ENCODE measurements at regions not wholly inside any gene's neighbourhood (a gene's known extent, or its start where the extent isn't known, plus 50 kb on each side); places are given as distances from the start of the nearest gene placed in this dataset.

DNA sequence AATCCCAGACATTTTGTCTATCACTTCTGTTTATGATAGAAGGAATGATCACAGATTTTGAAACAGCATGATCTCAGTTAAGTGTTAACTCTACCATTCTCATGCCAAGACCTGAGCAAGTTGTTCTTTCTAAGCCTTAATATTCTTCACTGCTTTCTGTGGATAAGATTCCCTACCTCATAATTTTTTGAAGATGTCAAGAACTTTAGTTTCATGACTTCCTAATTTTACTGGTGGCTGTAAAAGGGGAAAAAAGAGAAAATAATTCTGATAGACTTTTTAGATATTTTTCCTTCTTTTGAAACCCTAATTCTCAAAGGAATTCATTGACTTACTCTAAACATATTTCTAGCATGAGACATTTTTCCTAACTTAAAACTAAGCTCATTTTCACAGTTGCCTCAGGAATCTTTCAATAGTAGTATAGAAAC, 520.0 kb upstream of the LUZP2 start:
- no peak for DNase-seq (ENCODE audit: extremely low read depth, low read depth)
- TF ChIP-seq, protein P1, sequence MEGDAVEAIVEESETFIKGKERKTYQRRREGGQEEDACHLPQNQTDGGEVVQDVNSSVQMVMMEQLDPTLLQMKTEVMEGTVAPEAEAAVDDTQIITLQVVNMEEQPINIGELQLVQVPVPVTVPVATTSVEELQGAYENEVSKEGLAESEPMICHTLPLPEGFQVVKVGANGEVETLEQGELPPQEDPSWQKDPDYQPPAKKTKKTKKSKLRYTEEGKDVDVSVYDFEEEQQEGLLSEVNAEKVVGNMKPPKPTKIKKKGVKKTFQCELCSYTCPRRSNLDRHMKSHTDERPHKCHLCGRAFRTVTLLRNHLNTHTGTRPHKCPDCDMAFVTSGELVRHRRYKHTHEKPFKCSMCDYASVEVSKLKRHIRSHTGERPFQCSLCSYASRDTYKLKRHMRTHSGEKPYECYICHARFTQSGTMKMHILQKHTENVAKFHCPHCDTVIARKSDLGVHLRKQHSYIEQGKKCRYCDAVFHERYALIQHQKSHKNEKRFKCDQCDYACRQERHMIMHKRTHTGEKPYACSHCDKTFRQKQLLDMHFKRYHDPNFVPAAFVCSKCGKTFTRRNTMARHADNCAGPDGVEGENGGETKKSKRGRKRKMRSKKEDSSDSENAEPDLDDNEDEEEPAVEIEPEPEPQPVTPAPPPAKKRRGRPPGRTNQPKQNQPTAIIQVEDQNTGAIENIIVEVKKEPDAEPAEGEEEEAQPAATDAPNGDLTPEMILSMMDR (IDR thresholded peaks at IDR 0.05; ENCODE audit: low read depth, low read length, missing control alignments) = no peak
- H3K4me3 ChIP-seq (replicated peaks; ENCODE audit: low read depth, low read length) = no peak overlapping the region

GRCh38 chr11:23988381-23989006, 508.4 kb upstream of the LUZP2 start:
- DNase-seq (ENCODE audit: extremely low read depth, low read depth) = no peak
- H3K4me3 ChIP-seq (replicated peaks; ENCODE audit: low read depth, low read length) = no peak overlapping the region
- TF ChIP-seq, protein P1 (IDR thresholded peaks at IDR 0.05; ENCODE audit: low read depth, low read length, missing control alignments) = no peak

DNA sequence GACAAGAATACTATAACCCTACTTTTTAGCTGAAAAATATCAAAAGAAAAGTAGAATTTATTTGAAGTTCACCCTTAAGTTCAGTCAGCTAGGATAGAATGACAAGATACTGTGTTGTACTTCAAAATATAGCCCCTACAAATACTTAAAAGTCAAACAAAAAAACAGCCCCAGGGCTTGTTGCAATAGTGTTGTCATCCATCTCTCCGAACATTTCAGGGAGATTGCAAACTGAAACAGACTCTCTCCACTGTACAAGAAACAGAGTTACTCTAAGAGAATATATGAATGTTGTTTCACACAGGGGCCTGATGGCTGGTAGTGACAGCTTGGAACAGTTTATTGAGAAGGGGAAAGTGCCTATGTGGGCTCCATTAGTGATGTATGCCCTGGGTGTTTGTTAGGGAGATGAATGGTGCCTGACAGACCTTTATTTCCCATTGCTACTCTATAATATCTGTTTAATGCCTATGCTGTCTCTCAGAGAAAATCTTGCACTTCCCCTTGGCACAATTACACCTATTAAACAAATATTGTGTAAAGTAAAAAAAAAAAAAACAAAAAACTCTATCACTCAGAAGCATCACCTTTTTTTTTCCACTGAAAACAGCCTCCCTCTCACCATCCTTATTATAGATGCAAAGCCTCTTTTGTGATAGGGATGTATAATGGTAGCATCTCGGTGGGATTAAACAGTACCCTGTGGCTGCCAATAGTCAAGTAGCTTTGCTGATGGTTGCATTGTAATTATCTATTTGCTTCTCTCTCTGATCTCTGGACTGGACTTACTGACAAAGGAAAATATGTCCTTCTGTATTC, 506.3 kb upstream of the LUZP2 start:
- no peak for DNase-seq (ENCODE audit: extremely low read depth, low read depth)
- no peak overlapping the region for H3K4me3 ChIP-seq (replicated peaks; ENCODE audit: low read depth, low read length)
- TF ChIP-seq, protein P1 (IDR thresholded peaks at IDR 0.05; ENCODE audit: low read depth, low read length, missing control alignments) = no peak

GRCh38 chr11:23991165-23991539, 505.7 kb upstream of the LUZP2 start:
- TF ChIP-seq, protein P1 (IDR thresholded peaks at IDR 0.05; ENCODE audit: low read depth, low read length, missing control alignments) = no peak
- H3K4me3 ChIP-seq (replicated peaks; ENCODE audit: low read depth, low read length) = no peak overlapping the region
- DNase-seq (ENCODE audit: extremely low read depth, low read depth) = no peak

DNA sequence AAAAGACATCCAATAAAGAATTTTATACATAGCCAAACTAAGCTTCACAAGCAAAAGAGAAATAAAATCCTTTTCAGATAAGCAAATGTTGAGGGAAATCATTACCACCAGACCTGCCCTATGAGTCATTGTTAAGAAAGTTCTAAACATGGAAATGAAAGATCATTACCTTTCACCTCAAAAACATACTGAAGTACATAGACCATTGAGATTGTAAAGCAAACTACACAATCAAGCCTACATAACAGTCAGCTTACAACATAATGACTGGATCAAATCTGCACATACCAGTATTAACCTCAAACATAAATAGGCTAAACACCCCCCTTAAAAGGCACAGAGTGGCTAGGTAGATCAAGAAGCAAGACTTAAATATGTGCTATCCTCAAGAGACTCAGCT, 501.0 kb upstream of the LUZP2 start:
- H3K4me3 ChIP-seq (replicated peaks; ENCODE audit: low read depth, low read length) = no peak overlapping the region
- TF ChIP-seq, protein P1 (IDR thresholded peaks at IDR 0.05; ENCODE audit: low read depth, low read length, missing control alignments) = no peak
- DNase-seq (ENCODE audit: extremely low read depth, low read depth) = no peak

DNA sequence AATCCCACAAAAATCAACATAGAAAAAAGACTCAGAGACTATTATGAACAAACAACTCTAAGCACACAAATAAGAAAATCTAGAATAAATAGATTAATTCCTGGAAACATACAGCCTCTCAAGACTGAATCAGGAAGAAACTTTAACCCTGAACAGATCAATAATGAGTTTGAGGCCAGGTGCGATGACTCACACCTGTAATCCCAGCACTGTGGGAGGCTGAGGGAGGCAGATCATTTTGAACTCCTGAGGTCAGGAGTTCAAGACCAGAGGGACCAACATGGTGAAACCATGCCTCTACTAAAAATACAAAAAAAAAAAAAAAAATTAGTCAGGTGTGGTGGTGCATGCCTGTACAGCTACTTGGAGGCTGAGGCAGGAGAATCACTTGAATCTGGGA, 499.5 kb upstream of the LUZP2 start:
- TF ChIP-seq, protein P1 (IDR thresholded peaks at IDR 0.05; ENCODE audit: low read depth, low read length, missing control alignments) = no peak
- no peak for DNase-seq (ENCODE audit: extremely low read depth, low read depth)
- no peak overlapping the region for H3K4me3 ChIP-seq (replicated peaks; ENCODE audit: low read depth, low read length)

All from HFF-Myc (cell line).